ENCODE measurements at regions not wholly inside any gene's neighbourhood (a gene's known extent, or its start where the extent isn't known, plus 50 kb on each side); places are given as distances from the start of the nearest gene placed in this dataset.

- TF ChIP-seq REST (IDR thresholded peaks at IDR 0.05; ENCODE audit: insufficient read depth in 1 of 2, low read depth in 2 of 2, low read length in 2 of 2), result no peak
- TF ChIP-seq SIN3A (IDR thresholded peaks at IDR 0.05; ENCODE audit: borderline replicate concordance, insufficient read depth, low read length), result no peak
- TF ChIP-seq FOXP2 (optimal IDR thresholded peaks at IDR 0.05; ENCODE audit: borderline replicate concordance, extremely low read depth, extremely low read length, insufficient read depth), result no peak
Observed at GRCh38 chr18:72672364-72673184, 128.4 kb upstream of the CBLN2 start.

GRCh38 chr18:72667932-72668331, 123.8 kb upstream of the CBLN2 start:
- TF ChIP-seq FOXP2 (optimal IDR thresholded peaks at IDR 0.05; ENCODE audit: borderline replicate concordance, extremely low read depth, extremely low read length, insufficient read depth) (no peak), POLR2AphosphoS5 (IDR thresholded peaks at IDR 0.05; ENCODE audit: low read depth, low read length) (no peak), TAF1 (IDR thresholded peaks at IDR 0.05; ENCODE audit: borderline replicate concordance, insufficient read depth, low read length) (no peak), REST (IDR thresholded peaks at IDR 0.05; ENCODE audit: insufficient read depth in 1 of 2, low read depth in 2 of 2, low read length in 2 of 2) (no peak), SIN3A (IDR thresholded peaks at IDR 0.05; ENCODE audit: borderline replicate concordance, insufficient read depth, low read length) (no peak)

DNA sequence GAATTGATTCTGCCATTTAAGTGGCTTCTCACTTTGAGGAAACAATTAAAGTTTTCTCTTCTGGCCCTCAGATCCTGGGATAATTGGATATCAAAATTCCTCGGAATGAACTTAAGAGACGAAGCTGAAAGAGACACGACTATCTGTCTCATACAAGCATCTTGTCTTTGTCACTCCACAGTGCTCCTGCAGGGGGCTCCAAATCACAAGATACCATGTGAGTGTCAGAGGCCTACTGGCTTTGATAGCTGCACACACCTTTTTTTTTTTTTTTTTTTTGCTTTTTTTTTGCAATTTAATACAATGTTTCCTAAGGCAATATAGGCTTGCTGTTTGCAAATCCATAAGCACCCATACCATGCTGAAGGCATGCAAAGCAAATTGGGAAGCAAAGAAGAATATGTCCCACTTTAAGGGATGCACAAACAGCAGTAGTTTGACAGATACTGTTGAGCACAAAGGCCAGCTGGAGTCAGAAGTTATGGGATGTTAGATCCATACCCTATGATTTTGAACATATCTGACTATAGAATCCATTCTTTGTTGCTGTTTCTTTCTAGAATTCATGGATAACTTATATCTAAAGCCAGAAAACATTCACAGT, 109.0 kb upstream of the CBLN2 start:
- TF ChIP-seq SIN3A (IDR thresholded peaks at IDR 0.05; ENCODE audit: borderline replicate concordance, insufficient read depth, low read length), result no peak
- TF ChIP-seq POLR2AphosphoS5 (IDR thresholded peaks at IDR 0.05; ENCODE audit: low read depth, low read length), result no peak
- no peak for TF ChIP-seq FOXP2 (optimal IDR thresholded peaks at IDR 0.05; ENCODE audit: borderline replicate concordance, extremely low read depth, extremely low read length, insufficient read depth)
- no peak for TF ChIP-seq REST (IDR thresholded peaks at IDR 0.05; ENCODE audit: insufficient read depth in 1 of 2, low read depth in 2 of 2, low read length in 2 of 2)

GRCh38 chr18:72651033-72651432, 106.9 kb upstream of the CBLN2 start:
- TF ChIP-seq REST (IDR thresholded peaks at IDR 0.05; ENCODE audit: insufficient read depth in 1 of 2, low read depth in 2 of 2, low read length in 2 of 2) (no peak), FOXP2 (optimal IDR thresholded peaks at IDR 0.05; ENCODE audit: borderline replicate concordance, extremely low read depth, extremely low read length, insufficient read depth) (no peak), TAF1 (IDR thresholded peaks at IDR 0.05; ENCODE audit: borderline replicate concordance, insufficient read depth, low read length) (no peak), POLR2AphosphoS5 (IDR thresholded peaks at IDR 0.05; ENCODE audit: low read depth, low read length) (no peak), SIN3A (IDR thresholded peaks at IDR 0.05; ENCODE audit: borderline replicate concordance, insufficient read depth, low read length) (no peak)
